ENCODE measurements at regions not wholly inside any gene's neighbourhood (a gene's known extent, or its start where the extent isn't known, plus 50 kb on each side); places are given as distances from the start of the nearest gene placed in this dataset.

GRCh38 chr3:152192936-152193672 lies 75.6 kb upstream of the MBNL1 start:
- TF ChIP-seq CTCF (conservative IDR thresholded peaks at IDR 0.05; ENCODE audit: low read length), result no peak
- TF ChIP-seq EZH2phosphoT487 (IDR thresholded peaks at IDR 0.05; ENCODE audit: borderline replicate concordance), result no peak

Measured in Loucy (cell line).